Stimulated activated naive CD8-positive, alpha-beta T cell treated with anti-CD3 and anti-CD28 coated beads, Interleukin-15, amount 100 ng/mL, for 72 hours (primary cell): ENCODE measurements at regions not wholly inside any gene's neighbourhood (a gene's known extent, or its start where the extent isn't known, plus 50 kb on each side); places are given as distances from the start of the nearest gene placed in this dataset.
"Not testable (repeated sequence)": the region's sequence is repeated elsewhere in the genome, so short reads cannot be mapped to it uniquely, and the experiment has no call there.

Experiments
- ATAC-seq: fragments of 150-1000 bp; cut with Tn5 transposase; 2 replicates; pipeline ENCODE4 v1.10.0; 2021; ENCODE audit warnings: mild to moderate bottlenecking, moderate library complexity
- DNase-seq, 2 donors: peaks; one replicate each; pipeline ENCODE4 v3.0.0; 2021 to 2022
- H3K27ac Mint-ChIP-seq, 2 donors: one replicate each; pipeline ENCODE4 v1.8.0; 2022; ENCODE audit warnings: mild to moderate bottlenecking in 2 of 2, mixed read lengths in 2 of 2, moderate library complexity in 2 of 2
- H3K27me3 Mint-ChIP-seq: one replicate; pipeline ENCODE4 v1.8.0; 2022; ENCODE audit warnings: mixed read lengths
- H3K4me1 Mint-ChIP-seq: one replicate; pipeline ENCODE4 v1.8.0; 2022; ENCODE audit warnings: mild to moderate bottlenecking, mixed read lengths
- H3K4me3 Mint-ChIP-seq, 2 donors: one replicate each; pipeline ENCODE4 v1.8.0; 2022; ENCODE audit warnings: mild to moderate bottlenecking in 2 of 2, mixed read lengths in 2 of 2, moderate library complexity in 1 of 2
- H3K9me3 Mint-ChIP-seq, 2 donors: one replicate each; pipeline ENCODE4 v1.8.0; 2022; ENCODE audit warnings: mixed read lengths in 2 of 2

DNA sequence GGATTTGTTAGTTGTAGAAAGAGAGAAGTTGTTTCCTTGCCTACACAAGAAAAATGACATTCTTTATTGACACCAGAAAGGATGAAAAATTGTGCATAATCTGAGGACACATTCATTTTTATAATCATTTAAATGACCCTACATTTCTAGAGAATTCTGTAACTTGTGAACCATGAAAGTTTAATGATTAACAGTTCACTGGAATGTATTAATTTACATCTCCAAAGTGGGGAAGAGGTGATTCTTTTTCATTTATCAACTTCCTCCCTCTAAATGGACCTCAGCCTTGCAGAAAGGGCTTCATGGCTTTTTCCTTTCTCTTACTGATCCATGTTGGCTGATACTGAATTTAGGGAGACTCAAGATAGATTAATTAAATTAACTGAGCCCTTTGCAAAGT, 565.2 kb upstream of the LINC00305 start:
- Mint-ChIP-seq H3K9me3 (no peaks in the 10 kb centered on the region), H3K4me1 (no peaks in the 10 kb centered on the region), H3K27me3 (no peaks in the 10 kb centered on the region), H3K27ac (no peak overlapping the region), H3K4me3 (no peak overlapping the region)
- DNase-seq: no peak
- ATAC-seq: no peak

DNA sequence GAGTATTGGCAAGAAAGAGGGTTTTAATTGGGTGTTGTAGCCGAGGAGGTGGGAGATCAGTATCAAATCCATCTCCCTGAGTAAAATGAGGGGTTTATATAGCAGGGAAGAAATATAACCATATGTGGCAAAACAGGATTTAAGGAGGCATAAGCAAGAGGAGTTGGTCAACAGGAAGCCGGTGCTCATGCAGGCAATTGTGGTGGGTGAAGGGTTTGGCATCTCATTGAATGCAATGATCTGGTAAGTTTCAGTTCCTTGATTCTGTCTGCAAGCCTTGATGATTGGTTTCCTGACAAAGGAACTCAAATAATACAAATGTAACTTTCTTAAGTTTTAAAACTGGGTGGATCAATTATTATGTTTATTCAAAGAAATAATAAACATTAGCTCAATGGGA, 564.4 kb upstream of the LINC00305 start:
- ATAC-seq: no peak
- H3K4me1 Mint-ChIP-seq: no peaks in the 10 kb centered on the region
- no peak overlapping the region for H3K27ac Mint-ChIP-seq
- H3K27me3 Mint-ChIP-seq: no peaks in the 10 kb centered on the region
- no peaks in the 10 kb centered on the region for H3K9me3 Mint-ChIP-seq
- no peak overlapping the region for H3K4me3 Mint-ChIP-seq
- no peak for DNase-seq

DNA sequence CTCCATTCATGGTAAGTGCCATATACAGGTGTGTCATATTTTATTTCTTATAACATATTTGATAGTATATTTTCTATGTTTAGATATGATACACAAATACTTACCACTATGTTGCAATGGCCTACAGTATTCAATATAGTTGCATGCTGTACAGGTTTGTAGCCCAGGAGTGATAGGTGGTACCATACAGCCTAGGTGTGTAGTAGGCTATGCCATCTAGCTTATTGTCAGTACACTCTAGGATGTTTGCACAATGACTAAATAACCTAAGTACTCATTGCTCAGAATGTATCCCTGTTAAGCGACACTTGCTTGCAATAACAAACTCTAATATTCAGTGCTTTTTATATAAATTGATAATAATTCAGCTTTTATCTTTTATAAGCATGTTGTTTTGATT, 563.1 kb upstream of the LINC00305 start:
- H3K9me3 Mint-ChIP-seq: no peaks in the 10 kb centered on the region
- ATAC-seq: no peak
- H3K27me3 Mint-ChIP-seq: no peaks in the 10 kb centered on the region
- no peak overlapping the region for H3K27ac Mint-ChIP-seq
- H3K4me3 Mint-ChIP-seq: no peak overlapping the region
- H3K4me1 Mint-ChIP-seq: no peaks in the 10 kb centered on the region
- DNase-seq: no peak

DNA sequence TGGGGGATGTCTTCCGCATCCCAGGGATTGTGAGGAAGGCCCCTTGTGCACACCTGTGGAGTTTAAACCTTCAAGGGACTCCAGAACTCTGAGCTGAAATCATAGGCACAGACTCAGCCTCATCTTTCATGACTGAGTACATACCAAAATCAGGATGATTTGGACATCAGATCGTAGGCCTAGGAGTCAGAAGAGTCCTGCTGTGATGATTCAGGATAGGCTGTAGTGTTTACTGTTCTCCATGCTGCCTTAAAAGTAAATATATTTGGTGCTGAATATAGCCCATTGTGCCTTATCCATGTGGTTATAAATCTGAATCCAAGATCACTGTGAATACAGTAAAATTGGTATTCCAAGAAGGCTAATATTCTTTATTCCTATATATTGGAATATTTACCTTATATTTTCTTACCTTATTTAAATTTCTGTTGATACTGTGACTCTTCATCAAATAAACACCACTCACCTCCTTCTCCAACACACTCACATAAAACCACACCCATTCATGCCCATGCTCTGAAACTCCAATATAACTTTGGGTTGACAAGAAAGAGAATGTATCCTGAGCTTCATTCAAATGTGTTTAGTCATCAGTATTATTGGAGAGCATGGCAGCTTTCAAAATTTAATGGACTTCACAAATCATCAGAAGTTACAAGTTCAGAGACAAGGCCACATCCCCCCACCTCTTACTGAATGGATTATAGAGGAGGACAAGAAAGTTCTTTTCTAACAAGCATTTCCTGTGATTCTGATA, 561.4 kb upstream of the LINC00305 start:
- ATAC-seq (no peak), DNase-seq (no peak)
- Mint-ChIP-seq H3K4me1 (no peaks in the 10 kb centered on the region), H3K27ac (no peak overlapping the region), H3K27me3 (no peaks in the 10 kb centered on the region), H3K9me3 (peaks cover 0 to 5% of the 10 kb centered on the region in 2 donors), H3K4me3 (no peak overlapping the region)

DNA sequence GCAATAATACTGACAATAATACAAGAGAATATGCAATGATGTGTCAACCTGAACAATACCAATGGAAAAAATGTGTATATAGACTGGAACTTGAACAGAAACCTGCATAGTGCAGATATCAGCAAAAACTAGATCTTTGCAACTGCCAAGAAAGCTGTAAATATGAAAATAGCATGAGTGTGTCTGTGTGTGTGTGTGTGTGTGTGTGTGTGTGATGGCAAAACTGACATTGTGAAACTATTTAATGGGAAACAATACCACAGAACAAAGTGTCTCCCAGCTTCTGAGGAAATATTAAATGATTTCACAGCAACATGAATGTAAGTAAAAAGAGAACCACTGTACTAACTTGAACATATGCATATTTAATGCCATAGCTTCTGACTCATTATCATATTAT, 558.2 kb upstream of the LINC00305 start:
- Mint-ChIP-seq H3K9me3 (peaks cover 0 to 6% of the 10 kb centered on the region in 2 donors), H3K4me1 (no peaks in the 10 kb centered on the region), H3K27ac (no peak overlapping the region), H3K4me3 (no peak overlapping the region), H3K27me3 (no peaks in the 10 kb centered on the region)
- no peak for DNase-seq
- no peak for ATAC-seq

DNA sequence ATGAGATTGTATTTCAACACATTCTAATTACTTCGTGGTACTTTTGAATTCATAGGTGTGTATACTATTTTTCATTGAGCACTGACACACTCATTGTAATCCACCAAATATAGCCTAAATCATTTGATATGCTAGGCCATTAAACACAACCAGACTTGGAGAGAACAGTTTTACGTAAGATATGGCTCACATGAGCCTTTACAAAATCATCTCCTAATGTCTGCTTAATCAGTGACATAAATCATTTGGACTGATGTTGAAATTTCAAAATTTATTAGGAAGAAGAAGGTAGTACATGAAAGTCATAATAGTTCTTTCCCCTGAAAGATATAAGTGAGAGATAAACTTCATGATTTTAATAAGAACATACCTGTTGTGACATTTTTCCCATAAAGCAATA, 550.2 kb upstream of the LINC00305 start:
- Mint-ChIP-seq H3K27ac (no peak overlapping the region), H3K9me3 (peaks cover 0 to 7% of the 10 kb centered on the region in 2 donors), H3K4me3 (no peak overlapping the region), H3K27me3 (no peaks in the 10 kb centered on the region), H3K4me1 (no peaks in the 10 kb centered on the region)
- ATAC-seq: no peak
- DNase-seq: no peak

DNA sequence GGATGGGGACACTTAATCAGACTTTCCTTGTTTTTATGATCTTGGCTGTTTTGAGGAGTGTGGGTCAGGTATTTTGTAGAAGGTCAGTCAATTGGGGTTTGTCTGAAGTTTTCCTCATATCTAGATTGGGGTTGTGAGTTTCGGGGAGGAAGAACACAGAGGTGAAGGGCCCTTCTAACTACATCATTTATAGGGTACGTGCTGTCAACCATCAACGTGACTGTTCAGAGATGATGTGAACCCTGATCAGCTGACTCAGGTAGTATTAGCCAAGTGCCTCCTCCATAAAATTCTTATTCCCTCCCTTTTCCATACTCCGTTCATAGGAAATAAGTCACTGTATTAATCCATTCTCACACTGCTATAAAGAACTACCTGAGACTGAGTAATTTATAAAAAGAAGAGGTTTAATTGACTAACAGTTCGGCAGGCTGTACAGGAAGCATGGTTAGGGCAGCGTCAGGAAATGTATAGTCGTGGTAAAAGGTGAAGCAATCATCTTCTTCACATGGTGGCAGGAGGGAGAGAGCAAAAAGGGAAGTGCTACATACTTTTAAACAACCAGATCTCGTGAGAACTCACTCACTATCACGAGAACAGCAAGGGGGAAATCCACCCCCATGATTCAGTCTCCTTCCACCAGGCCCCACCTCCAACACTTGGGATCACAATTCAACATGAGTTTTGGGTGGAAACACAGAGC, 547.1 kb upstream of the LINC00305 start:
- ATAC-seq: no peak
- Mint-ChIP-seq H3K9me3 (peaks cover 6 to 11% of the 10 kb centered on the region in 2 donors), H3K4me1 (no peaks in the 10 kb centered on the region), H3K27ac (no peak overlapping the region), H3K4me3 (no peak overlapping the region), H3K27me3 (no peaks in the 10 kb centered on the region)
- DNase-seq: no peak

DNA sequence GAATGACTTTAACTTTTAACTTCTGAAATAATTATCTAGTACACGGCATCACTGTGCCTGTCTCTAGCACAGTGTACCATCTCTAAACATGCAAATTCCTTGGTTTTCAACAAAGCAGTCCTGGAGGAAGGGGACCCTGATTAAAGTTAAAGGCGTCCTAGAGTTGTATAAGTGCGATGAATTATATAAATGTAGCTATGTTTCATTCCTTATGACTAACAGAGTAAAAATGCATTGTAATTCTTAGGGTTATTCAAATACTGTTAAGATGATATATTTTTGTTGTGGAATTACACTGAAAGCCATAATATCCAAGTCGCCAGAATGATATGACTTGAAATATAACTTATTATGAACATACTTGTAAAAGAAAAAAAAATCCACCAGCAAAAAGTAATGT, 544.9 kb upstream of the LINC00305 start:
- no peaks in the 10 kb centered on the region for H3K27me3 Mint-ChIP-seq
- H3K27ac Mint-ChIP-seq: no peak overlapping the region
- DNase-seq (no peak), ATAC-seq (no peak)
- H3K9me3 Mint-ChIP-seq: peaks cover 8 to 14% of the 10 kb centered on the region in 2 donors
- H3K4me1 Mint-ChIP-seq: no peaks in the 10 kb centered on the region
- no peak overlapping the region for H3K4me3 Mint-ChIP-seq

DNA sequence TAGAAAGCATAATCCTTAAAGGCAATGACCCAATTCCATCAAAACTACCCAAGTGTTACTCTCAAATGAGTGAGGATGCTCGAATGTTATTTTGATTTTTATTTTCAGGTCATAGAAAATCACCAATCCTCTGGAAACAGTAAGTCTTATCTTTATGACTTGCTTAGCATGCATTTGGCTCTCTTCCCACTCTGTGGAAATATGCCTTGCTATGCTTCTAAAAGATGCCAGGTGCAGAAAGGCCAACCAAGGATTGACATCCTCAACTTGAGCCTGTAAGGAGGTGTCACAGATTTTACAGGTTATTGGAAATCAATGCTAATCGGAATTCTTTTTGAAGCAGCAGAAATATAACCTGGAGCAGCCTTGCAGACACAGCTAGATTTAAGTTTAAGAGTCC, 543.9 kb upstream of the LINC00305 start:
- Mint-ChIP-seq H3K27me3 (no peaks in the 10 kb centered on the region), H3K9me3 (peaks cover 13 to 14% of the 10 kb centered on the region in 2 donors), H3K4me3 (no peak overlapping the region), H3K27ac (no peak overlapping the region), H3K4me1 (no peaks in the 10 kb centered on the region)
- no peak for DNase-seq
- ATAC-seq: no peak

DNA sequence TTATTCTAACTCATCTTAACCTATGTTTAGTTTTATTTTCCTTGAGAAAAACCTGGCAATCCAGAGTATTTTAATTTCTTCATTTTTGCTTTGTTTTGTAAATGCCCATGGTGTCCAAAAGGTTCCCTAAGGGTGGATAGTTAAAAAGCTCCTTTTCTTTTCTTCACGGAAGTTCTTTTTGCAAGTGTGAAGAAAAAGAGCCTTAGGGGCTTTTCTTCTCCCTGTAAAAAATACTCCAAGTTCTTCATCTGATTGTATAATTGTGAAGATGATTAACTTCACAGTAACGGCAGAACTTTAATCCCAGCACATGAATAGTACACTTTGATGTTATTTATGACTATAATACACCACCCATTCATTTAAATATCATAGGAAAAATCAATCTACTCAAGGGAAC, 530.2 kb upstream of the LINC00305 start:
- H3K4me1 Mint-ChIP-seq: no peaks in the 10 kb centered on the region
- peaks cover 18 to 24% of the 10 kb centered on the region in 2 donors for H3K9me3 Mint-ChIP-seq
- H3K27ac Mint-ChIP-seq: no peak overlapping the region
- no peak for ATAC-seq
- no peaks in the 10 kb centered on the region for H3K27me3 Mint-ChIP-seq
- no peak for DNase-seq
- H3K4me3 Mint-ChIP-seq: no peak overlapping the region

DNA sequence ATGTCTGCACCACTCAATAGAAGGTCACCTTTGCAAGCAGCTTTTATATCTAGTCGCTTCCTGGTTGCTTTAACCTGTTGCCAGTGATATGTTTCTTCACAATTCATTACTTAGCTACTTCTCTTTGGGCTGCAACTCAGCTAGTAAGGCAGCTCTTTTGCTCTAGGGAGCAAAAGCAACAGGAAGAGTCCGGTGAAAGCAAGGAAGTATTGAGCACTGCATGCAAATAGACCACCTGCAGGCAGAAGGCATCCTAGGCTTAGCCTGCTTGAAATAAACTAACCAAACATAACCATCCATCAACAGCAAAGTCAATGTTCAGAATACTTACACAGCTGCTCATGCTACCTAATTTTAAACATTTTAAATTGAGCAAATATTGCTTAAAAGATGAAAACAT, 529.2 kb upstream of the LINC00305 start:
- H3K9me3 Mint-ChIP-seq: peaks cover 13 to 14% of the 10 kb centered on the region in 2 donors
- H3K27me3 Mint-ChIP-seq: no peaks in the 10 kb centered on the region
- H3K4me3 Mint-ChIP-seq: no peak overlapping the region
- no peak for DNase-seq
- ATAC-seq: no peak
- H3K4me1 Mint-ChIP-seq: no peaks in the 10 kb centered on the region
- no peak overlapping the region for H3K27ac Mint-ChIP-seq

DNA sequence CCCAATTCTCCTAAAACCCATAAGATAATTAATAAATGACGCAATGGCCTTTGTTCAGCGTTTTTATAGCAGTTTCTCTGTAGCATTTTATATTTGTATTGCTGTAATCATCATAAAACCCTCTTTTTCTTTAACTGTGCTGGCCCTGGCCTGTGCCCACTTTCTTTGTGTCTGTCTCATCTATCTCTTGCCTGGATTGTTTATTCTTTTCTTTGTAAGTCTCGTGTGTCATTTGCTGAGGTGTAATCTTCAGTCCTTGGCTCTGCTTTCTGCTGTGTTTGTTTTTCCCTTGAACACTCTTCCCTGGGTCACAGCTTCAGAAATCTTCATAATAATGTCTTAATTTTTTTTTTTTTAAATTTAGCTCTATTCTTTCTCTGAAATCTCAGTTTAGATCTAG, 525.8 kb upstream of the LINC00305 start:
- H3K27me3 Mint-ChIP-seq: no peaks in the 10 kb centered on the region
- no peaks in the 10 kb centered on the region for H3K4me1 Mint-ChIP-seq
- DNase-seq (no peak), ATAC-seq (no peak)
- H3K9me3 Mint-ChIP-seq: peaks cover 0 to 10% of the 10 kb centered on the region in 2 donors
- H3K4me3 Mint-ChIP-seq: no peak overlapping the region
- no peak overlapping the region for H3K27ac Mint-ChIP-seq

DNA sequence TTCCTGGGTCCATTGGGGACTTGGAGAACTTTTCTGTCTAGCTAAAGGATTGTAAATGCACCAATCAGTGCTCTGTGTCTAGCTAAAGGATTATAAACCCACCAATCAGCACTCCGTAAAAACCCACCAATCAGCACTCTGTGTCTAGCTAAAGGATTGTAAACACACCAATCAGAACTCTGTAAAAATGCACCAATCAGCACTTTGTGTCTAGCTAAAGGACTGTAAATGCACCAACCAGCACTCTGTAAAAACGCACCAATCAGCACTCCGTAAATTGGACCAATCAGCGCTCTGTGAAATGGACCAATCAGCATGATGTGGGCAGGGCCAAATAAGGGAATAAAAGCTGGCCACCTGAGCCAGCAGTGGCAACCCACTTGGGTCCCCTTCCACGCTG, 522.4 kb upstream of the LINC00305 start:
- not testable (repeated sequence) for H3K27ac Mint-ChIP-seq, ATAC-seq, H3K27me3 Mint-ChIP-seq, H3K4me3 Mint-ChIP-seq, DNase-seq, H3K4me1 Mint-ChIP-seq
- peaks cover 0 to 10% of the 10 kb centered on the region in 2 donors for H3K9me3 Mint-ChIP-seq

DNA sequence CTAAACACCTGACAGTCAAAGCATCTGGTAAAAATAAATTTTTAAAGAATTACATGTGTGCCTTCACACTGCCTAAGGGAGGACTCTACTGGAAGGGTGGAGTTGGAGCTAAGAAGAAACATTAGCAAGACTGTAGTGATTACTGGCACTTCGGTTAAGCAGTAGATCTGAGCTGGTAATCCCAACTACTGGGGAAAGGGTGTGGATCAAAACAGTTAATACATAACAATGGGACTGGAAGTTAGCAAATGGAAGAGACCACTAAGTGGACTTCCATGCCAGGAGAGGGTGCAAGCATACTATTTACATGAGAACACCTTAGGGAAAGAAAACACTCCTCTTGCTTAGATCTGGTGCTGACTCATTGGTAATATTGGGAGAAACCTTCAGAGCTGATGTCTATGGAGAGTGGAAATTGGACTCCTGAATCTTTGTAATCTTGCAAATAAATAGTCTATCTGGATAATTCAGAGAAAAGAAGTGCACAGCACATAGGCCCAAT, 519.6 kb upstream of the LINC00305 start:
- ATAC-seq (no peak), DNase-seq (no peak)
- no peaks in the 10 kb centered on the region for H3K27me3 Mint-ChIP-seq
- no peaks in the 10 kb centered on the region for H3K4me1 Mint-ChIP-seq
- peaks cover 0 to 10% of the 10 kb centered on the region in 2 donors for H3K9me3 Mint-ChIP-seq
- no peak overlapping the region for H3K27ac Mint-ChIP-seq
- no peak overlapping the region for H3K4me3 Mint-ChIP-seq

DNA sequence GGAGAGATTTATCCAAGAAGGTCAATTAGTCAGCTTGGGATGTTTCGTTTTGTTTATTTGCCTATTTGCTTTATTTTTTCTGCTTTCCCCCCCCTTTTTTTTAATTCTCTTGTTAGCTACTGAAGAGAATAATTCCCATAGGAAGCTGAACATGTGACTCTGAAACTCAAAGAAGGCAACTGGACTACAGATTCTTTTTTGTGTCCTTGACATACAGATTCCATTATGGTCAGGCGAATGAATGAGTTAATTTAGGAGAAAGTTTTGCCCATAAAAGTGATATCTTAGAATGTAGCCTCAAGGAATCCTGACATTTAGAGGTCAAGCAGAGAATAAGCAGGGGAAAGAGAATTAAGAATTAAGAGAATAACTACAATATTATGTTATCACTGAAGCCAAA, 514.2 kb upstream of the LINC00305 start:
- Mint-ChIP-seq H3K4me3 (no peak overlapping the region), H3K4me1 (no peaks in the 10 kb centered on the region), H3K9me3 (peaks cover 9 to 10% of the 10 kb centered on the region in 2 donors), H3K27ac (no peak overlapping the region), H3K27me3 (no peaks in the 10 kb centered on the region)
- DNase-seq: no peak
- ATAC-seq: no peak

DNA sequence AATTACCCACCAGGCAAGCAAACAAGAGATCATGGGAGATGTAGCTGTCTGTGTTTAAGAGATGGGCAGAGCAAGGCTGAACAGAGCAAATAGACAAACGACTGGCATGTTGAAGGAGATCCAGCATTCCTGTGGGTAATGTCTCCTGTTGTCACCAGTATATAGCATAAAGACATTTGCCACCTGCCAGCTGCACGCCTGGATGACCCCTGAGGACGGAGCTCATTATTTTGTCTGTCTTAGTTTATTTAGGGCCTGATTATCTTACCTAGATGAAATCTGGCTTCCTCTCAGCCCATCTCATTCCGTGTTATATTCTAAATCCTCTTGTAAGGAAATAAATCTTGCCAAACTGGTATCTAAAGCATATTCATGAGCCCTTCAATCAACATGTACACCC, 510.3 kb upstream of the LINC00305 start:
- DNase-seq: no peak
- Mint-ChIP-seq H3K4me3 (no peak overlapping the region), H3K27me3 (no peaks in the 10 kb centered on the region), H3K9me3 (peaks cover 10 to 12% of the 10 kb centered on the region in 2 donors), H3K4me1 (no peaks in the 10 kb centered on the region), H3K27ac (no peak overlapping the region)
- no peak for ATAC-seq
